Mesothelial cell of epicardium (in vitro differentiated cells): ENCODE measurements at regions not wholly inside any gene's neighbourhood (a gene's known extent, or its start where the extent isn't known, plus 50 kb on each side); places are given as distances from the start of the nearest gene placed in this dataset.

Experiments
- DNase-seq, 2 experiments: peaks; one replicate each; pipeline ENCODE4 v3.0.0; 2021; ENCODE audit warnings: low spot score in 2 of 2; ENCODE audit not compliant: unreplicated experiment in 2 of 2
- H3K27ac Mint-ChIP-seq: 2 replicates; pipeline ENCODE4 v1.8.0; 2021; ENCODE audit warnings: mixed read lengths
- H3K27me3 Mint-ChIP-seq: 2 replicates; pipeline ENCODE4 v1.8.0; 2021; ENCODE audit warnings: low read depth, mixed read lengths
- H3K36me3 Mint-ChIP-seq: 2 replicates; pipeline ENCODE4 v1.8.0; 2021; ENCODE audit warnings: mixed read lengths
- H3K4me1 Mint-ChIP-seq: 2 replicates; pipeline ENCODE4 v1.8.0; 2021; ENCODE audit warnings: mixed read lengths
- H3K4me3 Mint-ChIP-seq: 2 replicates; pipeline ENCODE4 v1.8.0; 2021; ENCODE audit warnings: mild to moderate bottlenecking, moderate library complexity, mixed read lengths
- H3K9me3 Mint-ChIP-seq: 2 replicates; pipeline ENCODE4 v1.8.0; 2021; ENCODE audit warnings: mixed read lengths
- CTCF ChIP-seq: fragments of 200-600 bp; sonication (generic); IDR thresholded peaks from one replicate; pipeline ENCODE4 v1.5.0; 2021; ENCODE audit warnings: antibody characterized with exemption; ENCODE audit not compliant: unreplicated experiment

- H3K4me1 Mint-ChIP-seq = no peaks in the 10 kb centered on the region
- no peak overlapping the region for H3K27ac Mint-ChIP-seq
- DNase-seq = no peak
- TF ChIP-seq CTCF = no peak
- no peak overlapping the region for H3K4me3 Mint-ChIP-seq
- H3K36me3 Mint-ChIP-seq = no peaks in the 10 kb centered on the region
- no peaks in the 10 kb centered on the region for H3K27me3 Mint-ChIP-seq
- no peaks in the 10 kb centered on the region for H3K9me3 Mint-ChIP-seq
Measured at GRCh38 chr2:4828682-4829374, 863.4 kb upstream of the SOX11 start.

- H3K27me3 Mint-ChIP-seq = no peaks in the 10 kb centered on the region
- H3K36me3 Mint-ChIP-seq = no peaks in the 10 kb centered on the region
- H3K4me1 Mint-ChIP-seq = no peaks in the 10 kb centered on the region
- H3K9me3 Mint-ChIP-seq = peaks cover under 1% of the 10 kb centered on the region
- no peak overlapping the region for H3K4me3 Mint-ChIP-seq
- no peak for TF ChIP-seq CTCF
- H3K27ac Mint-ChIP-seq = no peak overlapping the region
- DNase-seq = no peak
Measured at GRCh38 chr2:4831751-4832150, 860.4 kb upstream of the SOX11 start.

GRCh38 chr2:4832642-4833041 is 859.5 kb upstream of the SOX11 start:
- DNase-seq = no peak
- no peaks in the 10 kb centered on the region for H3K27me3 Mint-ChIP-seq
- no peak overlapping the region for H3K27ac Mint-ChIP-seq
- no peaks in the 10 kb centered on the region for H3K4me1 Mint-ChIP-seq
- H3K4me3 Mint-ChIP-seq = no peak overlapping the region
- TF ChIP-seq CTCF = no peak
- no peaks in the 10 kb centered on the region for H3K36me3 Mint-ChIP-seq
- peaks cover 9% of the 10 kb centered on the region for H3K9me3 Mint-ChIP-seq

GRCh38 chr2:4838626-4839025 is 853.6 kb upstream of the SOX11 start:
- TF ChIP-seq CTCF = no peak
- Mint-ChIP-seq H3K27ac (no peak overlapping the region), H3K36me3 (no peaks in the 10 kb centered on the region), H3K27me3 (no peaks in the 10 kb centered on the region), H3K4me1 (peaks cover 3% of the 10 kb centered on the region), H3K9me3 (peaks cover 17% of the 10 kb centered on the region), H3K4me3 (no peak overlapping the region)
- no peak for DNase-seq

- no peak for TF ChIP-seq CTCF
- no peak for DNase-seq
- H3K9me3 Mint-ChIP-seq = peaks cover 26% of the 10 kb centered on the region
- peaks cover 3% of the 10 kb centered on the region for H3K4me1 Mint-ChIP-seq
- H3K27ac Mint-ChIP-seq = no peak overlapping the region
- H3K27me3 Mint-ChIP-seq = peaks cover 6% of the 10 kb centered on the region
- no peak overlapping the region for H3K4me3 Mint-ChIP-seq
- H3K36me3 Mint-ChIP-seq = no peaks in the 10 kb centered on the region
Measured at GRCh38 chr2:4840791-4841190, 851.4 kb upstream of the SOX11 start.

GRCh38 chr2:4844881-4845280 is 847.3 kb upstream of the SOX11 start:
- DNase-seq = no peak
- Mint-ChIP-seq H3K4me3 (no peak overlapping the region), H3K27me3 (peaks cover 6% of the 10 kb centered on the region), H3K27ac (no peak overlapping the region), H3K9me3 (peaks cover 16% of the 10 kb centered on the region), H3K4me1 (peaks cover 3% of the 10 kb centered on the region), H3K36me3 (no peaks in the 10 kb centered on the region)
- TF ChIP-seq CTCF = no peak
